HG03060 (cell line): ENCODE measurements at regions not wholly inside any gene's neighbourhood (a gene's known extent, or its start where the extent isn't known, plus 50 kb on each side); places are given as distances from the start of the nearest gene placed in this dataset.

Experiments used
- ATAC-seq: cut with Tn5 transposase; IDR thresholded peaks from one replicate; pipeline ENCODE4 v1.9.1; 2021; ENCODE audit warnings: low read depth, moderate number of reproducible peaks; ENCODE audit not compliant: unreplicated experiment

DNA sequence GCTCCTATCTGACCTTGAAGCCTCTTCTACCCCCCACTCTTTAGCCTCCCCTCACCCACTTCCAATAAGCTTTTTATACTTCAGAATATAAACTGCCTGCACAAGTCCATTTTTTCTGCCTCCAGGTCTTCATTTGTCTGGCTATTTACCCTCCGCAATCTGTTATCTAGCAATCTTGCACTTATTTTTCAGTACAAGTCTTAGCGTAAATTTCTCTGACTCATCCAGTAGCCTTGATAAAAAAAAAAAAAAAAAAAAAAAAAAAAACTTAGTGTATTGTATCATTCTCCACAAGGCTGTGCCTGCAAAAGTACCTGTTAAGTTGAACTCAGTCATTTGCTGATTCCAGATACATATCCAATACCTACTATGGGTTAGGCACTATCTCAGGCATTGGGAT lies 219.5 kb upstream of the DKK2 start:
- ATAC-seq = no peak

DNA sequence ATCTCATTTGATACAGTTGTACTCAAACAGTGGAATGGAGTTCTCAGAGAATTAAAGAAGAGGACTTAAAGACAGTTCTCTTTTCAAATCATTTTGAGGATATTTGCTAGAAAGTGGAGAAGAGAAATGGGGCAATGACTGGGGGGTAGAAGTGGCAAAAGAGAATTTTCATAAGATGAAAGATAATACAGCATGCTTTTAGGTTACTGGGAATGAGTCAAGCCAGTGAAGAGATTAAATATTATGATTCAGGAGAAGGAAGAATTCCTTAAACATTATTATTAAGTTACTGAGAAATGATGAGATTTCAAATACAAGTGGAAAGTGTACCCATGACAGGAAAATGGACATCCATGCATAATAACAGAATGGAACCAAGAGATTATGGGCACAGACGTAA lies 219.0 kb upstream of the DKK2 start:
- ATAC-seq = no peak

- no peak for ATAC-seq
Observed at GRCh38 chr4:107253579-107254068, 217.5 kb upstream of the DKK2 start.

DNA sequence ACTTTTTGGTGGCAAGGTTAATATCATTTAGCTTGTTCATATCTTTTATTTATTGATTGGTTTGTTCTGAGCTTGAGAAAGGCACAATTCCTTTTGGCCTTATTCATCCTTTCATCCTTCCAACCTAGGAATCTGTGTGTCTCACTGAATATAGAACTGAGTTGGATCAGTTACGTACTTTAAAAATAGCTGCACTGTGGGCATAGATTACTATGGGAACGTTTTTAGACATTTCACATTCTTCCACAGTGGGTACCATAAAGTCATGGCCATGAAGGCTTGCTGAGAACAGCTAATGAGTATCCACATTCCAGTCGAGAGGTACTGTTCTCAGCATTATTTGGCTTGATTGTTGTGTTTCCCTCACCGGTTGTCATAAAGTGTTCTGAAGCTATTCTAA lies 217.0 kb upstream of the DKK2 start:
- ATAC-seq = no peak

DNA sequence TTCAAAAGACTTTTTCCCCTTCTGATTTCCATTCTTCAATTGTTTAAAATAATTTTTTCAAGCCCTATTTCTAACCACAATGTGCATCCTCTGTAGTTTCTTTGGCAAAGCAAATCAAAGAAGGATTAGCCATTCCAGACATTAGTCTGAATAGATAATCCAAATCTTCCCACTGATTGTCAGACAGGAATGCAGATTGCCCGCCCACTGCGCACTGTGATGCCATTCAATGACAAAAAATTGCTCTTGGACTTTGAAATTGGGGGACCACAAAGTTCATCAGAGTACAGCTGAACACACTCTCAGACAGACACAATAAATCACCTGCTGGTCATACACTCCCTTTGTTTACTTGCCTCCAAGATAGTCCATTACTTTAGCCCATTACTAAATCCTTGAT lies 216.5 kb upstream of the DKK2 start:
- no peak for ATAC-seq

GRCh38 chr4:107248571-107248970 lies 212.5 kb upstream of the DKK2 start:
- no peak for ATAC-seq

DNA sequence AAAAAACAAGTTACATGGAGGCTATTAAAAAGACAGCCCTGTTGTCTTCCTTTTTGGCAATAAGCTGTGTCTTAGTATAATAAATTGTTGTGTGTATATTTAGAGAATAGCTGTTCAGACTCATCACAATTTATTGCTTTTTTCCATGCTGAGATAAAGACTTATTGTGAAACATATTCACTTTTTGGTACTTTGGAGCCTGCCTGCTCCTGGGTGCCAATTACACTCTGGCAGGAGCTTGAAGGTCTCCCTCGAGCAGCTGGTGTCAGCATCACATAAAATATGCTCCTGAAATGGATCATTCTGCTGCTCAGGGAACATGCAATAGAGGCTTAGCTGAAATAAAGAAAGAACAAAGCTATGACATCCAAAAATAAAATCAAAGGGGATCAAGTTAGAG lies 211.6 kb upstream of the DKK2 start:
- ATAC-seq = no peak

DNA sequence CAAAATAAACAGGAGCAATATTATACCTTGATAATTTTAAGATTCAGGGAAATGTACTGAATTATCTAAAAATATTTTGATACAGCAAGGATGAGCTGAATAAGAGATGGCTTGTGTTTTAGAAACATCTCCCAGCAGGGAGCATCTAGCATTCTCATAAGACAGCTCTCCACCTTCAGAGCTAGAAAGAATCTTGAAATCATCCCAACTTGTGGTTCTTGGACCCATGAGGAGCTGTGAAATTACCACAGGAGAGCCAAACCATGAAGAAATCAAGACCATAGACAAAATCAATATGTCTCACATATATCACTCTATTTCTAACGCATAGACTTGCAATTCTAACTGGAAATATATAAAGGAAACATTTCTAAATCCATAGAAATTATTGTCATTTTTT lies 210.6 kb upstream of the DKK2 start:
- no peak for ATAC-seq

- no peak for ATAC-seq
Observed at GRCh38 chr4:107243141-107243781, 207.1 kb upstream of the DKK2 start.

GRCh38 chr4:107220976-107221375 lies 184.9 kb upstream of the DKK2 start:
- no peak for ATAC-seq

- ATAC-seq = no peak
Observed at GRCh38 chr4:107219681-107220080, 183.6 kb upstream of the DKK2 start.

- ATAC-seq = no peak
Observed at GRCh38 chr4:107216379-107216778, 180.3 kb upstream of the DKK2 start.

- no peak for ATAC-seq
Observed at GRCh38 chr4:107215222-107215621, 179.1 kb upstream of the DKK2 start.

GRCh38 chr4:107213880-107214279 lies 177.8 kb upstream of the DKK2 start:
- no peak for ATAC-seq

GRCh38 chr4:107213410-107213809 lies 177.3 kb upstream of the DKK2 start:
- ATAC-seq = no peak

- no peak for ATAC-seq
Observed at GRCh38 chr4:107212565-107212964, 176.5 kb upstream of the DKK2 start.

DNA sequence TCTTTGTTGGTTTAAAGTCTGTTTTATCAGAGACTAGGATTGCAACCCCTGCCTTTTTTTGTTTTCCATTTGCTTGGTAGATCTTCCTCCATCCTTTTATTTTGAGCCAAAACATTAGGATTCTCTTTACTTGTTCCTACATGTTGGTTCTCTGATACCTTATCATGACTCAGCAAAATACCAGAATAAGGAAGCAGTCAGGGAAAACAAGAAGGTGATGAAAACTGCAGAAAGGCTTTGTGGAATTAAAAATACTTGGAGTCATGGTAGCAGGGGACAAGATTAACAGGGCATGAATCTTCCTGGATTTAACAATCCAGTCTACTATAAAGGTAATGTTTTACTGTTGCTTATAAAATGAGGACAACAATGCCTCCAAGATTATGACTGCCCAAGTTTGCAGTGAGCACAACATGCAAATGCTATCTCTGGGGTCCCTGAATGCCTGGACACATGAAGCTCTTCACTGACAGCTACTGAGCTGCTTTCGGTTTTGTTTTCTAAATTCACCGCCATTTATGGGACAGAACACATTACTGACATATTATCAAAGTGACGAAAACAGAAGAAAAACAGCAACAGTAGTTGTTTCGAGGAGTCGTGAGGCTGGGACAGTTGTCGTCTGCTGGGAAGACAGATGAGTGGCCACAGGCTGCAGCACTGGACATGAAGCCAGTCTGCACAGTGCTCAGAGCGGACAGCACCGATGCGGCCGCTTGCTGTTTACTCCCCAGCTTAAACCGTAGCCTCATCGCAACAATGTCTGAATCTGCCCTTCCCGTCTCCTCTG lies 174.5 kb upstream of the DKK2 start:
- ATAC-seq = no peak

DNA sequence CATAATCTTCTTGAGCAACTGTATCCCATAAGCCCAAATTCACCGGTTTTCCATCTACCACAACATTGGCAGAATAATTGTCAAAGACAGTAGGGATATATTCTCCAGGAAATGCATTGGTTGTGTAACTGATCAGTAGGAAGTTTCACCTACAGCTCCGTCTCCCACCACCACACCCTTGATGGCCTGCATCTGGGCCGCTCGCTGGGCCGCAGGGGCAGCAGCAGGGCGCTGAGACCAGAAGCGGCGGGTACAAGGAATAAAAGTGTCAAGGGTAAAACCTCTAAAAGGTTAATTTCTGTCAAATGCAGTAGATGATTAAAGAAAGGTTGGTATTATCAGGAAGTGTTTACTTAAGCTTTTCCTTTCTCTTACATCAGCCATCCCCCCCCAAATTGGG lies 167.6 kb upstream of the DKK2 start:
- no peak for ATAC-seq

DNA sequence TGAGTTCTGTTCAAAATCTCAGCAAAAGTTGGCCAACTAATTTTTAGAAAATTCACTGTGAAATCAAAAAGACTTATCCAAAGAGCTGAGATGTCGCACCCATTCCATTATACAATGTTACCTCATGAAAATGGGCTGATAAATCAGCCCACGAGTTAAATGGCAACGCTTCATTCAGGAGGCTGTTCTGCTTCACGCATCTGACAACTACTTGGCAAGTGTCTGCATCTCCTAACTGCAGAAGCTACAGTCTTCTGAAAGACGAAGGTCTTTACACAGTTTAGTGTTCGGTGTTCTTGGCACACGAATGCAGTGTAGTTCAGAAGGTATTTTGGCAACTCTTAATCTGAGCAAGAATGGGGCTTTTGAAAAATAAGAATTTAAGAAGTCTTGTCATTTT lies 166.6 kb upstream of the DKK2 start:
- no peak for ATAC-seq

- ATAC-seq = no peak
Observed at GRCh38 chr4:107197121-107197520, 161.0 kb upstream of the DKK2 start.

DNA sequence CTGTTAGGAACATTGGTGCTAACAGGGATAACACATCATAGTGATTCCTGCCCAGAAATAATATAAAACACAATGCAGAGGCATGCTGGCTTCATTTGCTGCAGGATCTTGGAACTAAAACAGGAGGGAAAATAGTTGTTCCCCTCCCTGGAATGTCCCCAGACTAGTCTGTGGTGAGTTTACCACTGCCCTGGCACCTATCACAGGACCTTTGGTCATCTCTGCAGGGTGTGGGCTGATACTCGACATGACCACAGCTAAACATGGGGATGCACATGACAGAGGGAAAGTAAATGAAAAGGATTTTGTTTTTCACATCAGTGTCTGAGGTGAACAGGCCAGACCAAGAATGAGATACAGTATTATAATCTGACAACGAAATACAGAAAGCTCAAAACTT lies 160.2 kb upstream of the DKK2 start:
- no peak for ATAC-seq

GRCh38 chr4:107194005-107194404 lies 157.9 kb upstream of the DKK2 start:
- ATAC-seq = no peak
